Activated naive CD4-positive, alpha-beta T cell (primary cell): ENCODE measurements at regions not wholly inside any gene's neighbourhood (a gene's known extent, or its start where the extent isn't known, plus 50 kb on each side); places are given as distances from the start of the nearest gene placed in this dataset.
"Not testable (repeated sequence)": the region's sequence is repeated elsewhere in the genome, so short reads cannot be mapped to it uniquely, and the experiment has no call there.

Source experiments
- DNase-seq, 4 experiments: peaks; one replicate each; lab custom pipeline; 2025; lab: John Stamatoyannopoulos, UW

- DNase-seq, result no peak
Observed at GRCh38 chr3:112765531-112765930, 81.1 kb downstream of the CD200R1L start.

GRCh38 chr3:112763258-112763657 is 83.4 kb downstream of the CD200R1L start:
- no peak for DNase-seq

GRCh38 chr3:112761062-112761638 is 85.5 kb downstream of the CD200R1L start:
- DNase-seq, result no peak

- no peak for DNase-seq
Observed at GRCh38 chr3:112759681-112760080, 87.0 kb downstream of the CD200R1L start.

GRCh38 chr3:112759210-112759609 is 87.5 kb downstream of the CD200R1L start:
- no peak for DNase-seq

- no peak for DNase-seq
Observed at GRCh38 chr3:112757197-112757596, 89.5 kb downstream of the CD200R1L start.

GRCh38 chr3:112755845-112756613 is 90.6 kb downstream of the CD200R1L start:
- DNase-seq, result no peak

- DNase-seq, result not testable (repeated sequence)
Observed at GRCh38 chr3:112755046-112755445, 91.6 kb downstream of the CD200R1L start.

- no peak for DNase-seq
Observed at GRCh38 chr3:112751564-112752512, 94.8 kb downstream of the CD200R1L start.

GRCh38 chr3:112751061-112751460 is 95.6 kb downstream of the CD200R1L start:
- DNase-seq, result no peak

GRCh38 chr3:112747624-112748023 is 99.0 kb downstream of the CD200R1L start:
- no peak for DNase-seq

GRCh38 chr3:112746675-112747280 is 99.9 kb downstream of the CD200R1L start:
- DNase-seq, result no peak

- DNase-seq, result no peak
Observed at GRCh38 chr3:112745567-112746248, 101.0 kb downstream of the CD200R1L start.

- DNase-seq, result no peak
Observed at GRCh38 chr3:112744825-112745566, 101.7 kb downstream of the CD200R1L start.

GRCh38 chr3:112744106-112744505 is 102.6 kb downstream of the CD200R1L start:
- DNase-seq, result no peak

- no peak for DNase-seq
Observed at GRCh38 chr3:112742934-112743333, 102.0 kb upstream of the CCDC80 start.

GRCh38 chr3:112741983-112742382 is 101.0 kb upstream of the CCDC80 start:
- DNase-seq, result no peak

- no peak for DNase-seq
Observed at GRCh38 chr3:112740835-112741234, 99.9 kb upstream of the CCDC80 start.

- DNase-seq, result no peak
Observed at GRCh38 chr3:112739252-112739965, 98.5 kb upstream of the CCDC80 start.

- no peak for DNase-seq
Observed at GRCh38 chr3:112738366-112738765, 97.4 kb upstream of the CCDC80 start.
